ENCODE measurements at regions not wholly inside any gene's neighbourhood (a gene's known extent, or its start where the extent isn't known, plus 50 kb on each side); places are given as distances from the start of the nearest gene placed in this dataset.
A peak's percentile ranks its signal among the peaks of the same experiment; 100 is the strongest.
"Not testable (repeated sequence)": the region's sequence is repeated elsewhere in the genome, so short reads cannot be mapped to it uniquely, and the experiment has no call there.

DNA sequence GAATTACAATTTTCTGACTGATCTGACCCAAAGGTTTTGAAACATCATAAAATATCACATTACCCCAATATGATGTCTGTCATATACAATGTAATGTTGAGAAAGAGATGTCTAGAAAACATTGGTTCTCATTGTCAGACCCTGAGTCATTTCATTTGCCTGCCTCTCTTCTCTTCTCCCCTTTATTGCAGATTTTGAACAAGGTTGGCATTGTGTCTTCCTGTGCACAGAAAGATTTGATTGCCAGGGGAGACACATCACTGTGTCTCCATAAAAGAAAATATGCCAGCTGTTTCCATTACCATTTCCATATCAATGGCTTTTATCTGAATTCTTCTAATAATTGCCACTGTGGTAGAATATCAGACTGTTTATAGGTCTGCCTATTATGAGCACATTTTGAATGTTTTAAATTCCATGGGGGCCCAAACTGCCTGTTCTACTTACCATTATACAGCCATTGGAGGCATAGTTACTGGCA is 65.6 kb downstream of the IFI44 start:
- no peak for DNase-seq (ENCODE audit: low spot score)

DNA sequence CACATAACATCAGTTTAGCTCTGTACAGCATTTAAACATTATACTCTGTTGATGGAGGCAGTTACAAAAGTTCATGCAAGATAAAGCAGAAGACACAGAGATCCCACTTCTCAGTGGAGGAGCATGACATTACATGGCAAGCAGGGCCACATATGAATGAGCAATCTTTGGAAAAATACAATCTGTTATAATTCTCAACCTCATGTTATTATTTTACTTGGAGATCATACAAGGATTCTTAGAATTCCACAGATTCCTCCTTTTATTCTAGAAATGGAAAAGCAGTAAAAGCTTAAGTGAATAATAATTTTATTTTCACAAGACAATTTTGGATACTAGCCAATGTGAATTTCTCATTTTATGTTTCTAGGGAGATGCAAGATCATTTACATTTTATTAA is 66.6 kb downstream of the IFI44 start:
- DNase-seq (ENCODE audit: low spot score) = no peak

DNA sequence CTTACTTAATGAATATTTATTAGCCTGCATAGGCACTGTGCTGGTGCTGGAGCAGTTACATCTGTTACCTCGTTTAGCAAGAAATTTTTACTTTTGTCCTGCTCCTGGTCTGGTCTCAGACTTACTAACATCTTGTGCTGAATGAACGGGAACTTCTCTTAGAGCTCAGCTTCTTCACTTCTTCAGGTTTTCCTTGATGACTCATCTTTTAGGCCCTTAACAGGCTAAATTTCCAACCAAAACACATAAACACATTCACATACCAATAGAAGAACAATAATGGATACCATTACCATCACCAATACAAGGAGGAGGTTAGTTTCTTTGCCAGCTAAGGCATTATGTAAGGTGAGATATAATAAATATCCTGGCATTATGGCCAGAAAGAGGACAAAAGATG is 68.9 kb downstream of the IFI44 start:
- no peak for DNase-seq (ENCODE audit: low spot score)

DNA sequence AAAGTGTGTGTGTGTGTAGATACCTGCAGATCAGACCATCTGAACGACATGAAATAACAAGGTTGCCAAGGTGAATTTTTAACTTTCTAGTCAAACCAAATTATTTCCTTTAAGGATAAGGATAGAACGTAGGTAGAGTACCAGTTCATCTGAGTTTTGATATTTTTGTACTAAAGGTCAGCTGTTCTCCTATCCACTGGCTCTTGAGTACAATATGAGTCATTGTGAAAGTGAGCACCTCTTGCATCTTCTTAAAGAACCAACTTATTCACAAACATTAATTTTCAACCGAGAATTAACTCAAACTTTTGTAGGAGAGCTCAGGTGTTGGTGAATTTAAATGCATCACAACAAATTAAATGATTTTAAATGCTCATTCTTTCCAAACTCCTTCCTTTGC is 71.5 kb downstream of the IFI44 start:
- DNase-seq (ENCODE audit: low spot score) = no peak

DNA sequence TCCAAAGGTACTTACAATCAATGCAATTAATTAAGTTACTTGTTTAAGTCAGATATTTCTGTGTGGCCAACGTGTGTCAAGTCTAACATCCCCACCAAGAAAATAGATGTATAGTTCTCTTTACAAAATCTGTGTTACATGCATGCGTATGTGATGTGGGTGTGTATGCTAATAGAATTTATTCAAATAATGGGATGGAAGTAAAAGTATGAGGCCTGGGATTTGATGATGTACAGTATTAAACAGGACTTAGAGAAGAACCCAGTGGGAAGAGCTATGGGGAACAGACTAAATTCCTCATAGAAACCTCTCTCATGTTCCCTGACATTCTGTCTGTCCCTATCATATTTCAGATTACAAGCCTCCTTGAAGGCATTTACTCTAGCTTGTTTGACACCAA is 72.5 kb downstream of the IFI44 start:
- DNase-seq (ENCODE audit: low spot score) = no peak

DNA sequence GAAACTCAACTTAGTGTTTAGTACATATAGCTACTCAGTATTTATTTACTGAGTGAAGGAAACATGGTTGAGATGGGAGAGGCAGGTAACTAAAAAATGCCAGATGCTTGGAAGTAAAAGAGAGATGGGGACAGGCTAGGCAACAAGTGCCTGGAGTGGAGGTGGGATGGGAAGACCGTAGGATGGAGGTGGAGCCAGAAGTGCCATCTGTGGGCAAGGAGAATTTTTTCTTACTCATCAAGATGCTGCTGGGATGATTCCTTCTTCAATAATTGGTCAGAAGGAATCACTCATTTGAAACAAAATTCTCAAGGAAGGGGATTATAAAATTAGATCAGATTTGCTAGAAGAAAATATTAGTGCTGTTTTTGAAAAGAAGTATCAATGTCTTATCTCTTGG is 72.9 kb downstream of the IFI44 start:
- no peak for DNase-seq (ENCODE audit: low spot score)

DNA sequence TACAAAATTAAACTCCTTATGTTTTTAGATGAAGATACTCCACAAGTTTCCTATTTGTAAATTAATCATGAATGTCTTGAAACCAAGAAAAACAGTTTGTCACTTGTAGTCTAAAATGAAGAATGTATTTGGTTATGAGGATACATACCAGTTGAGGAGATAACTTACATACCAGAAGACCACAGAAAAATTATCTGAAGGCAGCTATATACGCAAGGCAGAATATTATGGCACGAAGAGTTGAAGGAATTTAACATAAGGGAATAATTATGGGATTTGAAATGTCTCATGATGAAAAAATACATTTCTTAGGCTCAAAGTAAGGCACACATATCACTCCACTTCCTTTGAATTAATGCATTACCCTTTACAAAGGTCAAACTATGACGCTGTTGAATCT is 73.3 kb downstream of the IFI44 start:
- DNase-seq (ENCODE audit: low spot score) = no peak

DNA sequence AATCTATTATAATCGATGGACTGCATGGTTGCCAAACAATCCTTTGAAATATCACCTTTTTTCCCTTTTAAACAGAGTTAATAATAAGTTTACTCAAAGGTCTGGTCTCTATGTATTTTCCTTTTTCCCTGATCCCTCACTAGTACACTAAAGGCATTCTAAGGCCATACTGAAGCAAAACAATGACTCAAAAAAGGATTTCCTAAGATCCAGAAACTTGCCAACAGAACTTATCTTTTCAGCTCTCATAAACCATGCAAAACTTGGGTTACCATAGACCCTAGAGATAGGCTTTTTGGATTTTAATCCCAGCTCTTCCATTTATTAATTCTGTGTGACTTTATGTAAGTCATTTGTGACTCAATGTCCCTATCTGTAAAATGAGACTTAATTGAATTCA is 77.1 kb downstream of the IFI44 start:
- no peak for DNase-seq (ENCODE audit: low spot score)

DNA sequence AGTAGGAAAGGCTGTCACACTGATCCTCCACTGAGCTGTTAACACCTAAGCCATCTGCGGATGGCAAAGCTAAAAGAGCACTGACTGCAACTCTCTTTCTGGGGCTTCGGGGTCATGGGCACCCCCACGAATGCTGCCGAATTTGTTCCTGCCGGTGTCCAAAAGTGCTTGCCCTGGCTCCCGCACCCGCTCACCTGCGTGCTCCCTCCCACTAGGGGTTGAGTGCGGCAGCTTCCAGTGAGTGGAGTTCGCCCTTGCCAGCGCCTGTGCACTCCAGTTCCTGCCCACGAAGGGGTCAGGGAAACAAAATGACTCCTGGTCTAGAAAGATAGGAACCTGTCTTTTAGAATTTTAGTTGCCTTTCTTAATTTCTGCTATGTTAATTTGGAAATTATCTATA is 78.7 kb downstream of the IFI44 start:
- no peak for DNase-seq (ENCODE audit: low spot score)

DNA sequence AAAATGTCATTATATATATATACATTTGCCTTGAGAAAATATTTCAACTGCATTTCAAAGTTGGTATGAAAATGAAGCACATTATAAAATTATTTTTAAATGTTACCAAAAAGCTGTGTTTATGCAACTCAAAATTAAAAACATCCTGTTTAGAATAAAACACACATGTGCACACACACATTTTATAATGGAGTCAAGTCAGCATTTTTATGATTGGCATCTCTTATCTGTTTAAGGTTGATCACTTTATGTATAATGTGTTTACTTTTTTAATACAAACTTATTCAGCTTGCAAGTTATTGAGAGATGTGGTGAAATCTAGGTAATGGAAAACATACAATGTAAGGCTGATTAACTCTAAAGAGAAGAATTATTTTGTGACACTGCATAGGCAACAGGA is 80.4 kb downstream of the IFI44 start:
- no peak for DNase-seq (ENCODE audit: low spot score)

DNA sequence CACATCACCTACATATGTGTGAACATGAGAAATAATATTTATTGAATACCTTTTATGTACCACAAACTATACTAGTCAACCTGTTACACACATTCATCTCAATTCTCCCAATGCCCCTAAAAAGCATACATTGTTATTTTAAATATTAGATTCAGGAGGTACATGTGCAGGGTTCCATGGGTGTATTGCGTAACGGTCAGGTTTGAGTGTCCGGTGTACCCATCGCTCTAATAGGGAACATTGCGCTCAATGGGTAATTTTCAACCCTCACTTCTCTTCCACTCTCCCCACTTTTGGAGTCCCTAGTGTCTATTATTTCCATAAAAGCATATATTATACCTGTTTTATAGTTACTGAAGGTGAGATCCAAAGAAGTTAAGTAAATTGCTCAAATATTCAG is 82.0 kb downstream of the IFI44 start:
- DNase-seq (ENCODE audit: low spot score) = no peak

DNA sequence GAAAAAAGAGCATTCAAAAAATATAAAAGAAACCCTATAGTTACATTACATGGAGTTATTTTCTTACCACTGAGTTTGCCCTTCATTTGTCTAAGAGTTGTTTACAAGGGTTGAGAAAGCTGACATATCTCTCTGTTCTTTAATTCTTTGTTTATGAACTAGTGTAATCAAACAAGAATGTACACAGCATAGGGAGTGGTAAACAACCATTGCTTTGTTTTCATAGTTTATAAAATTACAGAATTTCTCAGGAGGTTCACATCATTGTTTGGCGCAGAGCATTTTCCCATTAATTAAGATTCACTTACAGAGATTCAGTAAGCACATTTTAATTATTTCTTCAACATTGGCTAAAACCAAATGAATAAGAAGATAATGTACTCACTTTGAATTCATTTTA is 87.6 kb downstream of the IFI44 start:
- no peak for DNase-seq (ENCODE audit: low spot score)

DNA sequence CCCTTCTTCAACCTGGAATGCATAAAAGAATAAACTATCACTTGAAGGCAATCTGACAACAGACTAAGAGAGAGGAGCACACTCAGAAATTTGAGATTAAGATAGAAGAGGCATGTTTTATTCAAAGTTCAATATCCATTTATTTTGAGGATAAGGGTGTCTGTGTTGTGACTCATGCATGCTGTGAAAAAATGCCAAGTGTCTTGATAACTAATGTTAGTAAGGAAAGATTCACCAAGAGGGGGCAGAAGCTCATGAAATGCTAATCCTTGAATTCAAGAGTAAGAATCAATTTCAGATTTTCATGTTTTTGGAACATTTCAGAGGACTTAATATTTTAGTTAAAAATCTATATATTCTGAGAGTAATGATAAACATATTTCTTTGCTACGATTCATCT is 94.0 kb downstream of the IFI44 start:
- peak; percentile 13 for DNase-seq (ENCODE audit: low spot score)

DNA sequence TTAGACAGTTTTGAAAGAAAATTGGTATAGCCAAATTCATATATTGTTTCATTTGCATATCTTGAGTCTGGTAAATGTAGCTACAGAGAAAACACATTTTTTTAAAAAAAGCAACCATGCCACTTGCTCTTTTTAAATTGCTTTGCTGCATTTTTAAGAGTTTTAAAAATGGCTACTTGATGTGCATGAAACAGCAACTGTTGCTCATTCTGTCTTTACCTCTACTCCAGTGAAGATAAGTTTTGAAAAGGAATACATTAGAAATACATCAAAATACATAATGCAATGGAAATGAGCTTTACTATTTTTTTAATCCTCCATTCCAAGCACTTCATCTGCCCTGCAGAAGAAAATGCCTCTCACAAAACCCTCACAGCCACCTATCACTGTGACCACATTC is 95.5 kb downstream of the IFI44 start:
- no peak for DNase-seq (ENCODE audit: low spot score)

DNA sequence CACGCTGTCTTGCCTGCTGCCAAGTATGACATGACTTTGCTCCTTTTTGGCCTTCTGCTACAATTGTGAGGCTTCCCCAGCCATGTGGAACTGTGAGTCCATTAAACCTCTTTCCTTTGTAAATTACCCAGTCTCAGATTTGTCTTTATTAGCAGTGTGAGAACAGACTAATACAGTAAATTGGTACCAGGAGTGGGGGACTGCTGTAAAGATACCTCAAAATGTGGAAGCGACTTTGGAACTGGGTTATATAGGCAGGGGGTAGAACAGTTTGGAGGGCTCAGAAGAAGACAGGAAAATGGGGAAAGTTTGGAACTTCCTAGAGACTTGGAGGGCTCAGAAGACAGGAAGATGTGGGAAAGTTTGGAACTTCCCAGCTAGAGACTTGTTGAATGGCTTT is 104.0 kb downstream of the IFI44 start:
- DNase-seq (ENCODE audit: low spot score) = not testable (repeated sequence)

DNA sequence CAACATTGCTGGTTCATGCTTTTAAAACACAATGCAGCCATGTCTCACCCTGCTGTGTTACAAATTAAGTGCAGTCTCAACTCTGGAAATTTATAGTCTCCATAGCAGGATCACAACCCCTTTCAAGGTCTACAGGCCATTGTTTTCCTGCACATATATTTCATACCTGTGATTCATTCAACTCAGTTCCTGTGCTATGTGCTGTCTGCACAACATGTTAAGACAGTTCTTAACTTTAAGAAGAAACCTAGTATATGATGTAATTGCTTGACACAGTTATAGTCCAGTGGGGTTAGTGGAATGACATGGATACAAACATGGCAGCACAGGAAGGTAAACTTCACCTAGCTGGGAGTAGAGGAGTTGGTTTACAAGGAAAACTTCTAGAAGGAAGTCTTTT is 106.4 kb downstream of the IFI44 start:
- DNase-seq (ENCODE audit: low spot score) = no peak

DNA sequence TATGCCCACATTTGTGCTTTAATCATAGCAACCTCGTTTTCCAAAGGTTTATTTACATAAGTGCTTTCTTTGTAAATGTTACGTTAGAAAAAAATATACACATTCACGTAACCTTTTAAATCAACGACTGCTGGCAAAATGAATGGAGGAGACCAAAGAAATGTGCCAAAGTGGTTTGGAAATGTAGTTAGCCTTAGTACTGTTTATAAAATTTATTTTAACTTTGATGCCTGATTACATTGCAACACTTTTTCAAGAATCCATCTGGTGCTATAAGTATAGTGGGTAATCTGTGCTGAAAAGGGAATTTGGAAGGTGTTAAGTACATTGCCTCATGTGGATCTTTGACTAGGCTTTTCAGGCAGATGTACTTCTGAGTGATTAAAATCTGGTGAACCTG is 108.9 kb downstream of the IFI44 start:
- no peak for DNase-seq (ENCODE audit: low spot score)

DNA sequence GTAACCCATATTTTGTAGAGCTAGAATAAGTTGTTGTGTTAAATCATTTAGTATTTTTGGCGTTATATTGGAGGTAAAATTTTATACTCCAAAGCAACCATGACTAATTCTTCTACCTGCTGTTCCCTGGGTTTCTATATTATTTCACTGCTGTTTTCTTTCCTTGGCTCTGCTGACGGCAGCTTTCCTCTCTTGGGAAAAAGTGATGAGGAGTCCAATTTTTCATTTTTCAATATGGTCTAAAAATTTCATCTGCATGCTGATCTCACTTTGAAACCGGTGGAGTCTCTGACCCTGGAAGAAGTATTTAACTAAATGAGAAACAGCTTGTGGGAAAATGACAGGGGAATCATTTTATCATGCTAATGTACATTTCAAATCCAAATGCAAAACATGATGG is 110.2 kb downstream of the IFI44 start:
- DNase-seq (ENCODE audit: low spot score) = peak; percentile 5

DNA sequence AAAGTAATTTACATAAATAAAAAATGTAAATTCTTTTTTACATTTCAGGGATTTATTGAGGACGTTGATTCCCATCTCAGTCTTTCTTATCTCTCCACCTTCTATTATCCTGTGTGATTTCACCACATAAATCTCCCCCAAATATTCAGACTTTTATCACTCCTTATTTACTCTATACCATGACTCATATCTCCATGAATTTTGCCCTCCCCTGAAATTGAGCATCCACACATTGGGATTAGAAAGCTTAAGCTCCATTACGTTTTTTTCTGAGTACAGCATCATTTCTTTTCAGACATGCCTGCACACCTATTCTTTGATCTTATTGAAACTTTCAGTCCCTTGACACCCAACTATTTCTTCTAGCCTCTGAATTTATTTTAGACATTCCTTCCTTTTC is 111.2 kb downstream of the IFI44 start:
- DNase-seq (ENCODE audit: low spot score) = no peak

DNA sequence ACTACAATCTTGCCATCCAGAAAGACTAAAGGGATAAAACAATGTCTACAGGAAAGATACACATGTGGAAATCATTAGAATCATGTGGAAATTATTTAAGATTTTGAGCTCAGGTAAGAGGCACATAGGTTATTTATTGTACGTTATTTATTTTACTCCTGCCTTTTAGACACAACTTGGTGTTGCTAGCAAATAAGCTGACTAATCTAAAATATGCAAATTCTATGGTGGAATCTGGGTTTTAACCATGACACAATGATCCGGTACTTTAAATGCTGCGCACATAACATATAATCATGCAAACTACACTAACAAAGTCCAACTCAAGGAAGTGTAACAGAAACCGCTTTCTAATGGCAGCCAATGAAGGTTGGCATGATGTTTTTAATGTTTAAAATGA is 112.5 kb downstream of the IFI44 start:
- no peak for DNase-seq (ENCODE audit: low spot score)

DNA sequence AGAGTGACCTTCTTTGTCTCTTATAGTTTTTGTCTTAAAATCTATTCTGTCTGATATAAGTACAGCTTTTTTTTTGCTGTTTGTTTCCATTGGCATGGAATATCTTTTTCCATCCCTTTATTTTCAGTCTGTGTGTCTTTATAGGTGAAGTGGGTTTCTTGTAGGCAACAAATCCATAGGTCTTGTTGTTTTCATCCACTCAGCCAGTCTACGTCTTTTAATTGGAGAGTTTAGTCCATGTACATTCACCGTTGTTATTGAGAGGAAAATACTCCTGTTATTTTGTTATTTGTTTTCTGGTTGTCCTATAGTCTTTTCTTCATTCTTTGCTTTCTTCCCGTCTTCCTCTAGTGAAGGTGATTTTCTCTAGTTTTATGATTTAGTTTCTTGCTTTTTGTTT is 115.9 kb downstream of the IFI44 start:
- no peak for DNase-seq (ENCODE audit: low spot score)

DNA sequence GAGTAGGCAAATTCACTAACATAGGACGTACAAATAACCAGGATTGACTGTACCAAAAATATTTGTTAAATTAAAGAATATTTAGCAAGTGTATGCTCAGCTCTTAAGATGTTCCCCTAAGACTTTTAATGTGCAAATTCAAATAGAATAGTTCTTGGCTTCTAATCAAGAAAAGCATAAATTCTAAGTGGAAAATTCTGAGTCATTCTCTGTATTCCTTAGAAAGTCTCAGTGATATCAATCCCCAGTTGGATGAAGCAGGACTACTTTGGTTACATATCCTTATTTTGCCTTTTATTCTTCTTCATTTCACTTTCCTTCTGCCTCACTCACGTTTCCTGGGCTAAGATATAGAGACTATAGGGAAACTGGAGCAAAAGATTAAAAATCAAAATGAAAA is 130.2 kb downstream of the IFI44 start:
- no peak for DNase-seq (ENCODE audit: low spot score)

DNA sequence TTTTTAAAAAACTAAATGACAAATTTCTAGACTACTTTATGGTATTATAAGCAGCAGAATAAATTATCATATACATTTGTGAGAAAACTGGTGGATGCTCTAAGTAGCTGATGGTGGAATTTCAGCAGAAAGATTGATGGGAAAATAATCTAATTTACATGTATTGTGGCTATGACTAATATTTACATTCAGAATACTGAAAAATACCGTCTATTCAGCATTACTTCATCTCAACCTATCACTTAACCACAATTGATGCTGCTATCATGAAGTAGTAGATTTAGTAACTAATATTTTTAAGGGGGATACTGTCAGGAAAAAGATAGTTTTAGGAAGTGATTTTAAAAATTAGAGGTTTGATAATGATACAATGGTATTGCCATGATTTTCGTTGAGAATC is 137.9 kb downstream of the IFI44 start:
- DNase-seq (ENCODE audit: low spot score) = no peak

DNA sequence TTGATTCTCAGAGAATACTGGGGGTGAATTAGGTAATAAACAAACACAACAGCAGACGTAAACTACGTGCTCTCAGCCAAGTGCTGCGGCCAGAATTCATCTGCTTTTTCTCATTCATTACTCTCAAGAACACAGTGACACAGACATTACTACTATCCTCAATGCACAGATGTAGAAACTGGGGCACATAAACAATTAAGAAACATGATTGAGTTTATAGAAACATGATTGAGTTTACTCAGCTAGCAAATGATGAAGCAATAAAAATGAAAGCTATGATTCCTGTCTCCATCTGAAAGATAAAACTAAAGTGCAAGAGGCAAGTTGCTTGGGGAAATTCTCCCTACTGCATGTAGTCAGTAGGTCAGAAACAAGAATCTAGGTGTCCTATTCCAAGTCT is 140.5 kb downstream of the IFI44 start:
- no peak for DNase-seq (ENCODE audit: low spot score)

DNA sequence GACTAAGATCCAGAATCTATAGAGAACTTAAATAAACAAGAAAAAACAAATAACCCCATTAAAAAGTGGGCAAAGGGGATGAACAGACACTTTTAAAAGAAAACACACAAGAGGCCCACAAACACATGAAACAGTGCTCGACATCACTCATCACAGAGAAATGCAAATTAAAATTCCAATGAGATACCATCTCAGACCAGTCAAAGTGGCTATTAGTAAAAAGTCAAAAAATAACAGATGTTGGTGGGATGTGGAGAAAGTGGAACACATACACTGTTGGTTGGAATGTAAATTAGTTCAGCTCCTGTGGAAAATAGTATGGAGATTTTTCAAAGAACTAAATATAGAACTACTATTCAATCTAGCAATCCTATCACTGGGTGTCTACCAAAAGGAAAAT is 143.1 kb downstream of the IFI44 start:
- no peak for DNase-seq (ENCODE audit: low spot score)
